IMR-90 (cell line): ENCODE measurements at regions not wholly inside any gene's neighbourhood (a gene's known extent, or its start where the extent isn't known, plus 50 kb on each side); places are given as distances from the start of the nearest gene placed in this dataset.

ENCODE experiments used
- ATAC-seq: fragments of 200-7000 bp; cut with Tn5 transposase; 2 replicates; pipeline ENCODE4 v1.9.1; 2020; ENCODE audit warnings: low read depth, mild to moderate bottlenecking, moderate library complexity
- BruUV-seq: library from RNA; stranded (reverse); fragments of 400-500 nt; replicated peaks from 2 replicates; lab custom pipeline; 2021; lab: Mats Ljungman, UMichigan
- CTCF ChIA-PET: fragments of 300-600 bp; formaldehyde crosslinking; extraction: SDS; loops from one replicate; lab custom pipeline; 2021; ENCODE audit warnings: antibody characterized with exemption; lab: Yijun Ruan, JAX
- POLR2A ChIA-PET: fragments of 300-600 bp; sonication (Branson Sonifier 250); formaldehyde crosslinking; loops from one replicate; lab custom pipeline; 2022; ENCODE audit warnings: antibody characterized with exemption; ENCODE audit not compliant: unreplicated experiment; lab: Charles Lee
- DNase-seq: peaks from one replicate; pipeline ENCODE4 v3.0.0; 2013
- H2AFZ ChIP-seq: replicated peaks from 2 replicates; pipeline ENCODE3; 2013; ENCODE audit warnings: low read length, mild to moderate bottlenecking; ENCODE audit not compliant: poor library complexity
- H2AK5ac ChIP-seq: 2 replicates; pipeline ENCODE4 v1.6.1; 2013; ENCODE audit warnings: low read depth, low read length, inconsistent platforms
- H2AK9ac ChIP-seq: replicated peaks from 2 replicates; pipeline ENCODE3; 2013; ENCODE audit warnings: mild to moderate bottlenecking, low read depth, low read length, moderate library complexity; ENCODE audit not compliant: poor library complexity
- H2BK120ac ChIP-seq: 2 replicates; pipeline ENCODE4 v1.6.1; 2013; ENCODE audit warnings: low read depth, low read length, inconsistent platforms
- H2BK15ac ChIP-seq: 3 replicates; pipeline ENCODE4 v1.6.1; 2013; ENCODE audit warnings: low read depth, low read length, inconsistent platforms
- H2BK20ac ChIP-seq: 2 replicates; pipeline ENCODE4 v1.6.1; 2013; ENCODE audit warnings: low read depth, mild to moderate bottlenecking, inconsistent platforms, low read length, moderate library complexity
- H2BK5ac ChIP-seq: 2 replicates; pipeline ENCODE4 v1.6.1; 2013; ENCODE audit warnings: mild to moderate bottlenecking, low read depth, low read length, inconsistent platforms; ENCODE audit not compliant: poor library complexity, severe bottlenecking
- H3K14ac ChIP-seq: replicated peaks from 2 replicates; pipeline ENCODE4 v1.6.1; 2013; ENCODE audit warnings: low read depth, low read length, inconsistent platforms
- H3K18ac ChIP-seq: 2 replicates; pipeline ENCODE4 v1.6.1; 2013; ENCODE audit warnings: low read depth, low read length, control low read depth
- H3K23ac ChIP-seq: 2 replicates; pipeline ENCODE4 v1.6.1; 2013; ENCODE audit warnings: low read depth, low read length, inconsistent platforms
- H3K27ac ChIP-seq: 2 replicates; pipeline ENCODE4 v1.5.1; 2013; ENCODE audit warnings: mild to moderate bottlenecking, control low read depth, low read length; ENCODE audit not compliant: insufficient read depth
- H3K27me3 ChIP-seq: 2 replicates; pipeline ENCODE4 v1.6.1; 2013; ENCODE audit warnings: low read length; ENCODE audit not compliant: control insufficient read depth, insufficient read depth
- H3K36me3 ChIP-seq: 2 replicates; pipeline ENCODE4 v1.6.1; 2013; ENCODE audit warnings: low read length, mixed read lengths; ENCODE audit not compliant: control insufficient read depth, insufficient read depth
- H3K4ac ChIP-seq: 2 replicates; pipeline ENCODE4 v1.6.1; 2013; ENCODE audit warnings: low read depth, low read length, inconsistent platforms
- H3K4me1 ChIP-seq: 2 replicates; pipeline ENCODE4 v1.6.1; 2013; ENCODE audit warnings: low read length, mixed read lengths; ENCODE audit not compliant: control insufficient read depth, insufficient read depth
- H3K4me2 ChIP-seq: 2 replicates; pipeline ENCODE4 v1.6.1; 2013; ENCODE audit warnings: low read depth, mild to moderate bottlenecking, control low read depth, low read length, moderate library complexity
- H3K4me3 ChIP-seq: 2 replicates; pipeline ENCODE4 v1.5.1; 2013; ENCODE audit warnings: low read depth, mild to moderate bottlenecking, control low read depth, low read length, moderate library complexity; ENCODE audit not compliant: insufficient read depth
- H3K56ac ChIP-seq: 2 replicates; pipeline ENCODE4 v1.6.1; 2013; ENCODE audit warnings: low read length, inconsistent platforms; ENCODE audit not compliant: insufficient read depth; ENCODE audit errors: extremely low read depth
- H3K79me1 ChIP-seq, 2 experiments: 2 replicates each; pipeline ENCODE4 v1.6.1; 2013; ENCODE audit warnings: low read length in 2 of 2, inconsistent platforms in 1 of 2, low read depth in 1 of 2
- H3K9ac ChIP-seq: 2 replicates; pipeline ENCODE4 v1.6.1; 2013; ENCODE audit warnings: low read depth, low read length, control low read depth
- H3K9me1 ChIP-seq: 2 replicates; pipeline ENCODE4 v1.6.1; 2013; ENCODE audit warnings: low read length, inconsistent platforms; ENCODE audit not compliant: insufficient read depth
- H3K9me3 ChIP-seq: 2 replicates; pipeline ENCODE4 v1.6.1; 2013; ENCODE audit warnings: low read length; ENCODE audit not compliant: control insufficient read depth, insufficient read depth
- H4K20me1 ChIP-seq: 2 replicates; pipeline ENCODE4 v1.6.1; 2013; ENCODE audit warnings: low read length, inconsistent platforms; ENCODE audit not compliant: insufficient read depth
- H4K5ac ChIP-seq: 2 replicates; pipeline ENCODE4 v1.6.1; 2013; ENCODE audit warnings: mild to moderate bottlenecking, low read depth, low read length, control low read depth
- H4K8ac ChIP-seq, 2 experiments: 2 replicates each; pipeline ENCODE4 v1.6.1; 2013; ENCODE audit warnings: low read depth in 2 of 2, low read length in 2 of 2, control low read depth in 1 of 2, inconsistent platforms in 1 of 2
- H4K91ac ChIP-seq: 2 replicates; pipeline ENCODE4 v1.6.1; 2013; ENCODE audit warnings: low read depth, low read length, inconsistent platforms; ENCODE audit not compliant: insufficient read depth
- BHLHE40 ChIP-seq: fragments of 150-350 bp; IDR thresholded peaks from 2 replicates; pipeline ENCODE4 v1.6.1; 2016; ENCODE audit warnings: mild to moderate bottlenecking, low read depth, low read length
- CHD1 ChIP-seq: IDR thresholded peaks from 2 replicates; pipeline ENCODE4 v1.6.1; 2012; ENCODE audit warnings: low read depth, low read length, improper control_type of control experiment
- MAZ ChIP-seq: IDR thresholded peaks from 2 replicates; pipeline ENCODE4 v1.6.1; 2012; ENCODE audit warnings: low read depth, mild to moderate bottlenecking, low read length, improper control_type of control experiment, moderate library complexity, borderline replicate concordance
- RCOR1 ChIP-seq: IDR thresholded peaks from 2 replicates; pipeline ENCODE4 v1.6.1; 2012; ENCODE audit warnings: mild to moderate bottlenecking, low read length, improper control_type of control experiment; ENCODE audit not compliant: insufficient replicate concordance
- WGBS, 2 experiments: methylation state at CpG; one replicate each; pipeline versions ENCODE4 v1.1.5 to v1.1.7; 2013; ENCODE audit warnings: missing lambda C conversion rate in 2 of 2; ENCODE audit not compliant: insufficient read length in 1 of 2; ENCODE audit errors: extremely low coverage in 2 of 2; 5-methylcytosine and 5-hydroxymethylcytosine counted together
- dilution Hi-C: fragments of 300-500 bp; cut with HindIII; formaldehyde crosslinking; loops from one replicate; pipeline ENCODE4 v1.14.3; 2018; ENCODE audit warnings: low sequenced_read_pairs; ENCODE audit not compliant: unreplicated experiment
- in situ Hi-C: fragments of 300-500 bp; cut with MboI; formaldehyde crosslinking; loops from 3 replicates; pipeline ENCODE4 v1.14.3; 2019; ENCODE audit warnings: low sequenced_read_pairs, inconsistent platforms, mixed read lengths
- intact Hi-C: fragments of 100-400 bp; cut with micrococcal nuclease; formaldehyde crosslinking; loops from 2 replicates; pipeline ENCODE4 v1.10.0; 2022
- TF ChIP-seq, protein P1 (sequence below): fragments of 150-350 bp; IDR thresholded peaks from 2 replicates; pipeline ENCODE4 v1.6.1; 2017; ENCODE audit warnings: mild to moderate bottlenecking, antibody characterized with exemption, low read length, low read depth
- TF ChIP-seq, protein P2 (sequence below): fragments of 150-350 bp; IDR thresholded peaks from 2 replicates; pipeline ENCODE4 v1.6.1; 2016; ENCODE audit warnings: low read depth, mild to moderate bottlenecking, low read length, moderate library complexity, borderline replicate concordance

DNA sequence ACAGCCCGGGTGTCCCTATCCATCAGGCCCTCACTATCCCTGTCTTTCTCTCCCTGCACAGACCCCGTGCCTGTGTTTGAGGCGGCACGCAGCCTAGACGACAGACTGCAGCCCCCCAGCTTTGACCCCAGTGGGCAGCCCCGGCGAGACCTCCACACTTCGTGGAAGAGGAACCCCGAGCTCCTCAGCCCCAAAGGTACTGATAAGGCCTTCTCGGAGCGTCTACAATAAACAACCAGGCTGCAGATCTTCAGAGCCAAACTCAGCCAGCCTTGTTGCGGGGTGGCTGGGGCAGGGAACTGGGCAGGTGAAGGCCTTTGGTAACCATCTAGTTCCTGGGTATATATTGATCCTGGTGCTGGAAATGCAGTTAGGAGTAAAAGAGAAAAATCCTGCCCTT, 77.5 kb downstream of the PHETA1 start:
- no peak overlapping the region for H4K91ac ChIP-seq
- H2BK15ac ChIP-seq: no peak overlapping the region
- no peak overlapping the region for H3K27ac ChIP-seq
- no peaks in the 10 kb centered on the region for H3K36me3 ChIP-seq
- no peak overlapping the region for H2BK20ac ChIP-seq
- H3K56ac ChIP-seq: no peak overlapping the region
- no peak overlapping the region for H4K8ac ChIP-seq
- ATAC-seq: no peak
- no TSS peak for BruUV-seq
- no peaks in the 10 kb centered on the region; the same call in 1 of the 2 replicates for H3K27me3 ChIP-seq
- H3K9ac ChIP-seq: no peak overlapping the region
- no peak for DNase-seq
- in situ Hi-C loops (no loop called here), intact Hi-C loops (no loop called here), dilution Hi-C loops (no loop called here)
- H3K4me3 ChIP-seq: no peak overlapping the region
- POLR2A ChIA-PET: no interaction called here
- no peak overlapping the region for H3K23ac ChIP-seq
- no peak overlapping the region for H2AFZ ChIP-seq
- WGBS, 2 experiments: no CpG with 5 or more reads among the region's 12 CpGs
- no peak overlapping the region for H2BK120ac ChIP-seq
- TF ChIP-seq BHLHE40 (no peak), CHD1 (no peak), MAZ (no peak), RCOR1 (no peak)
- TF ChIP-seq, protein P1, sequence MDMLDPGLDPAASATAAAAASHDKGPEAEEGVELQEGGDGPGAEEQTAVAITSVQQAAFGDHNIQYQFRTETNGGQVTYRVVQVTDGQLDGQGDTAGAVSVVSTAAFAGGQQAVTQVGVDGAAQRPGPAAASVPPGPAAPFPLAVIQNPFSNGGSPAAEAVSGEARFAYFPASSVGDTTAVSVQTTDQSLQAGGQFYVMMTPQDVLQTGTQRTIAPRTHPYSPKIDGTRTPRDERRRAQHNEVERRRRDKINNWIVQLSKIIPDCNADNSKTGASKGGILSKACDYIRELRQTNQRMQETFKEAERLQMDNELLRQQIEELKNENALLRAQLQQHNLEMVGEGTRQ: no peak
- TF ChIP-seq, protein P2, sequence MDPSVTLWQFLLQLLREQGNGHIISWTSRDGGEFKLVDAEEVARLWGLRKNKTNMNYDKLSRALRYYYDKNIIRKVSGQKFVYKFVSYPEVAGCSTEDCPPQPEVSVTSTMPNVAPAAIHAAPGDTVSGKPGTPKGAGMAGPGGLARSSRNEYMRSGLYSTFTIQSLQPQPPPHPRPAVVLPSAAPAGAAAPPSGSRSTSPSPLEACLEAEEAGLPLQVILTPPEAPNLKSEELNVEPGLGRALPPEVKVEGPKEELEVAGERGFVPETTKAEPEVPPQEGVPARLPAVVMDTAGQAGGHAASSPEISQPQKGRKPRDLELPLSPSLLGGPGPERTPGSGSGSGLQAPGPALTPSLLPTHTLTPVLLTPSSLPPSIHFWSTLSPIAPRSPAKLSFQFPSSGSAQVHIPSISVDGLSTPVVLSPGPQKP: no peak
- no peak overlapping the region for H3K18ac ChIP-seq
- no peak overlapping the region for H4K5ac ChIP-seq
- no peak overlapping the region for H3K4ac ChIP-seq
- H2AK5ac ChIP-seq: no peak overlapping the region
- no peak overlapping the region for H3K14ac ChIP-seq
- H3K4me1 ChIP-seq: no peaks in the 10 kb centered on the region
- H2AK9ac ChIP-seq: no peak overlapping the region
- no peaks in the 10 kb centered on the region for H3K9me1 ChIP-seq
- no peak overlapping the region for H2BK5ac ChIP-seq
- H3K79me1 ChIP-seq: no peaks in the 10 kb centered on the region
- no peaks in the 10 kb centered on the region for H4K20me1 ChIP-seq
- no peak overlapping the region for H3K4me2 ChIP-seq
- H3K9me3 ChIP-seq: no peaks in the 10 kb centered on the region
- CTCF ChIA-PET: no interaction called here
